ENCODE measurements at regions not wholly inside any gene's neighbourhood (a gene's known extent, or its start where the extent isn't known, plus 50 kb on each side); places are given as distances from the start of the nearest gene placed in this dataset.
A peak's percentile ranks its signal among the peaks of the same experiment; 100 is the strongest.

DNA sequence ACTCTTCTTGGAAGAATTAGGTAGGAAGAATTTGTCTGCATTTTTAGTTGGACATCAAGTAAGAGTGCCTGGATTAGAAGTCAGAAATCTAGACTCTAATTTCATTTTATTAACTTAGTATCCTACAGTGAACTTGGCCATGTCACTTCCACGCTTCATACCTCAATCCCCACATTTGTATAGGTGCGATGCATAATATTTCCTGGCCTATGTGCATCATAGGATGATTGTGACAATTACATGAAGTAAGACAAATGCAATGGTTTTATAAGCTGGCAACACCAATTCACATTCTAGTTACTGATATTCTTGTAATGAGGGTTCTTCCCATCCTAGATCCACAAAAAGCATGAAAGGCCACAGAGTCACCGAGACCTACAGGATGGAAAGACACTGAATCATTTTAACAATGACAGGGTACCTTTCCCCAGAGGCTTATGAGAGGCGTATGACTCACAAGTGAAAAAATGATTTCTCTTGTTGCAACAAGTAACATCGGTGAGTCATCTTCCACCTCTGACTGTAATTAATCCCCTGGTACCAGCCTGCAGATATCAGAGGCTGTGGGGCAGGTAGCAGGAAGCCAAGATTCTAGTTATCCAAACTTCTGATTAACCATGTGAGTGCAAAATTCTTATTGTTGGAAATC is 56.0 kb upstream of the OR5AK2 start:
- TF ChIP-seq, protein P1, sequence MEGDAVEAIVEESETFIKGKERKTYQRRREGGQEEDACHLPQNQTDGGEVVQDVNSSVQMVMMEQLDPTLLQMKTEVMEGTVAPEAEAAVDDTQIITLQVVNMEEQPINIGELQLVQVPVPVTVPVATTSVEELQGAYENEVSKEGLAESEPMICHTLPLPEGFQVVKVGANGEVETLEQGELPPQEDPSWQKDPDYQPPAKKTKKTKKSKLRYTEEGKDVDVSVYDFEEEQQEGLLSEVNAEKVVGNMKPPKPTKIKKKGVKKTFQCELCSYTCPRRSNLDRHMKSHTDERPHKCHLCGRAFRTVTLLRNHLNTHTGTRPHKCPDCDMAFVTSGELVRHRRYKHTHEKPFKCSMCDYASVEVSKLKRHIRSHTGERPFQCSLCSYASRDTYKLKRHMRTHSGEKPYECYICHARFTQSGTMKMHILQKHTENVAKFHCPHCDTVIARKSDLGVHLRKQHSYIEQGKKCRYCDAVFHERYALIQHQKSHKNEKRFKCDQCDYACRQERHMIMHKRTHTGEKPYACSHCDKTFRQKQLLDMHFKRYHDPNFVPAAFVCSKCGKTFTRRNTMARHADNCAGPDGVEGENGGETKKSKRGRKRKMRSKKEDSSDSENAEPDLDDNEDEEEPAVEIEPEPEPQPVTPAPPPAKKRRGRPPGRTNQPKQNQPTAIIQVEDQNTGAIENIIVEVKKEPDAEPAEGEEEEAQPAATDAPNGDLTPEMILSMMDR (IDR thresholded peaks at IDR 0.05; ENCODE audit: borderline replicate concordance, extremely low read depth, insufficient read depth): no peak
- FAIRE-seq (no peak), DNase-seq (peak in 1 of 5 donors; percentile 4)
- Histone ChIP-seq H3K27me3 (ENCODE audit: control insufficient read depth, insufficient read depth, low read length) (no peaks in the 10 kb centered on the region), H3K27ac (ENCODE audit: low read depth in 2 of 2, low read length in 2 of 2) (no peak overlapping the region), H3K4me3 (ENCODE audit: low read length in 3 of 3) (no peak overlapping the region), H3K9ac (ENCODE audit: low read length in 3 of 3) (no peak overlapping the region), H3K36me3 (ENCODE audit: control insufficient read depth in 2 of 3, insufficient read depth in 3 of 3, low read length in 3 of 3) (no peaks in the 10 kb centered on the region), H3K4me1 (ENCODE audit: control insufficient read depth in 2 of 3, insufficient read depth in 2 of 3, low read depth in 1 of 3, low read length in 3 of 3) (no peaks in the 10 kb centered on the region), H3K9me3 (ENCODE audit: control insufficient read depth in 2 of 3, insufficient read depth in 1 of 3, low read length in 3 of 3) (no peaks in the 10 kb centered on the region)
- intact Hi-C loops (cut with DNase I): no loop called here

GRCh38 chr11:56923116-56923515 is 65.6 kb upstream of the OR5AK2 start:
- Histone ChIP-seq H3K27me3 (ENCODE audit: control insufficient read depth, insufficient read depth, low read length) (no peaks in the 10 kb centered on the region), H3K4me3 (ENCODE audit: low read length in 3 of 3) (no peak overlapping the region), H3K36me3 (ENCODE audit: control insufficient read depth in 2 of 3, insufficient read depth in 3 of 3, low read length in 3 of 3) (no peaks in the 10 kb centered on the region), H3K9me3 (ENCODE audit: control insufficient read depth in 2 of 3, insufficient read depth in 1 of 3, low read length in 3 of 3) (no peaks in the 10 kb centered on the region), H3K27ac (ENCODE audit: low read depth in 2 of 2, low read length in 2 of 2) (no peak overlapping the region), H3K4me1 (ENCODE audit: control insufficient read depth in 2 of 3, insufficient read depth in 2 of 3, low read depth in 1 of 3, low read length in 3 of 3) (no peaks in the 10 kb centered on the region), H3K9ac (ENCODE audit: low read length in 3 of 3) (no peak overlapping the region)
- no peak for DNase-seq
- no peak for FAIRE-seq
- intact Hi-C loops (cut with DNase I): no loop called here
- TF ChIP-seq, protein P1 (IDR thresholded peaks at IDR 0.05; ENCODE audit: borderline replicate concordance, extremely low read depth, insufficient read depth): no peak

GRCh38 chr11:56922421-56922820 is 66.3 kb upstream of the OR5AK2 start:
- no peak for DNase-seq
- intact Hi-C loops (cut with DNase I): no loop called here
- H3K9me3 ChIP-seq (ENCODE audit: control insufficient read depth in 2 of 3, insufficient read depth in 1 of 3, low read length in 3 of 3): no peaks in the 10 kb centered on the region
- TF ChIP-seq, protein P1 (IDR thresholded peaks at IDR 0.05; ENCODE audit: borderline replicate concordance, extremely low read depth, insufficient read depth): no peak
- no peaks in the 10 kb centered on the region for H3K36me3 ChIP-seq (ENCODE audit: control insufficient read depth in 2 of 3, insufficient read depth in 3 of 3, low read length in 3 of 3)
- no peaks in the 10 kb centered on the region for H3K4me1 ChIP-seq (ENCODE audit: control insufficient read depth in 2 of 3, insufficient read depth in 2 of 3, low read depth in 1 of 3, low read length in 3 of 3)
- no peak for FAIRE-seq
- no peak overlapping the region for H3K4me3 ChIP-seq (ENCODE audit: low read length in 3 of 3)
- no peaks in the 10 kb centered on the region for H3K27me3 ChIP-seq (ENCODE audit: control insufficient read depth, insufficient read depth, low read length)
- H3K9ac ChIP-seq (ENCODE audit: low read length in 3 of 3): no peak overlapping the region
- H3K27ac ChIP-seq (ENCODE audit: low read depth in 2 of 2, low read length in 2 of 2): no peak overlapping the region

Measured in kidney (tissue), 13 donors.